HG02970 (cell line): ENCODE measurements at regions not wholly inside any gene's neighbourhood (a gene's known extent, or its start where the extent isn't known, plus 50 kb on each side); places are given as distances from the start of the nearest gene placed in this dataset.
"Not testable (repeated sequence)": the region's sequence is repeated elsewhere in the genome, so short reads cannot be mapped to it uniquely, and the experiment has no call there.

Source experiments
- ATAC-seq: cut with Tn5 transposase; IDR thresholded peaks from one replicate; pipeline ENCODE4 v1.9.1; 2021; ENCODE audit warnings: mild to moderate bottlenecking, moderate library complexity, moderate number of reproducible peaks; ENCODE audit not compliant: unreplicated experiment, low FRiP score

- no peak for ATAC-seq
Measured at GRCh38 chr18:71038196-71038595, 749.4 kb downstream of the SOCS6 start.

GRCh38 chr18:71036783-71037182 is 747.9 kb downstream of the SOCS6 start:
- ATAC-seq, result no peak

GRCh38 chr18:71031296-71032191 is 742.7 kb downstream of the SOCS6 start:
- ATAC-seq, result not testable (repeated sequence)

GRCh38 chr18:71030085-71030484 is 741.2 kb downstream of the SOCS6 start:
- not testable (repeated sequence) for ATAC-seq

- ATAC-seq, result no peak
Measured at GRCh38 chr18:71028285-71028762, 739.5 kb downstream of the SOCS6 start.

- ATAC-seq, result no peak
Measured at GRCh38 chr18:71027531-71027930, 738.7 kb downstream of the SOCS6 start.

GRCh38 chr18:71025505-71026225 is 736.8 kb downstream of the SOCS6 start:
- no peak for ATAC-seq

GRCh38 chr18:71022389-71022788 is 733.5 kb downstream of the SOCS6 start:
- no peak for ATAC-seq

GRCh38 chr18:71021030-71021362 is 732.2 kb downstream of the SOCS6 start:
- no peak for ATAC-seq

- ATAC-seq, result no peak
Measured at GRCh38 chr18:71020342-71021029, 731.6 kb downstream of the SOCS6 start.

- ATAC-seq, result no peak
Measured at GRCh38 chr18:71018816-71019215, 730.0 kb downstream of the SOCS6 start.

- no peak for ATAC-seq
Measured at GRCh38 chr18:71012789-71013188, 723.9 kb downstream of the SOCS6 start.

- ATAC-seq, result no peak
Measured at GRCh38 chr18:71011389-71011788, 722.5 kb downstream of the SOCS6 start.

GRCh38 chr18:71008257-71008656 is 719.4 kb downstream of the SOCS6 start:
- ATAC-seq, result no peak

- ATAC-seq, result no peak
Measured at GRCh38 chr18:71001597-71001996, 712.8 kb downstream of the SOCS6 start.

- no peak for ATAC-seq
Measured at GRCh38 chr18:70998490-70998889, 709.6 kb downstream of the SOCS6 start.

GRCh38 chr18:70994116-70994515 is 705.3 kb downstream of the SOCS6 start:
- no peak for ATAC-seq

GRCh38 chr18:70991577-70991976 is 702.7 kb downstream of the SOCS6 start:
- ATAC-seq, result no peak

- ATAC-seq, result no peak
Measured at GRCh38 chr18:70985948-70986347, 697.1 kb downstream of the SOCS6 start.

- ATAC-seq, result no peak
Measured at GRCh38 chr18:70982292-70982691, 693.4 kb downstream of the SOCS6 start.
